Neural crest cell (in vitro differentiated cells): ENCODE measurements at regions not wholly inside any gene's neighbourhood (a gene's known extent, or its start where the extent isn't known, plus 50 kb on each side); places are given as distances from the start of the nearest gene placed in this dataset.

Experiments used
- DNase-seq: peaks from one replicate; pipeline ENCODE4 v3.0.0; 2021; ENCODE audit warnings: low read depth, mixed read lengths, low spot score
- H3K27ac Mint-ChIP-seq: one replicate; pipeline ENCODE4 v1.8.0; 2021; ENCODE audit warnings: mild to moderate bottlenecking, mixed read lengths; ENCODE audit not compliant: unreplicated experiment
- H3K27me3 Mint-ChIP-seq: 2 replicates; pipeline ENCODE4 v1.8.0; 2021; ENCODE audit warnings: low read depth, mild to moderate bottlenecking, mixed read lengths
- H3K36me3 Mint-ChIP-seq: 2 replicates; pipeline ENCODE4 v1.8.0; 2021; ENCODE audit warnings: low read depth, mild to moderate bottlenecking, mixed read lengths
- H3K4me1 Mint-ChIP-seq: 2 replicates; pipeline ENCODE4 v1.8.0; 2021; ENCODE audit warnings: mixed read lengths
- H3K4me3 Mint-ChIP-seq: one replicate; pipeline ENCODE4 v1.8.0; 2021; ENCODE audit warnings: mild to moderate bottlenecking, mixed read lengths
- H3K9me3 Mint-ChIP-seq: 2 replicates; pipeline ENCODE4 v1.8.0; 2021; ENCODE audit warnings: mixed read lengths
- CTCF ChIP-seq: fragments of 200-600 bp; sonication (generic); conservative IDR thresholded peaks from 2 replicates; pipeline ENCODE4 v1.5.0; 2021; ENCODE audit warnings: antibody characterized with exemption, mild to moderate bottlenecking

- Mint-ChIP-seq H3K9me3 (peaks cover 8% of the 10 kb centered on the region), H3K27me3 (no peaks in the 10 kb centered on the region), H3K4me1 (peaks cover 4% of the 10 kb centered on the region), H3K4me3 (no peak overlapping the region), H3K27ac (no peak overlapping the region), H3K36me3 (peaks cover 9% of the 10 kb centered on the region)
- DNase-seq, result no peak
- TF ChIP-seq CTCF, result no peak
These were observed 143.1 kb upstream of the SLC45A1 start for GRCh38 chr1:8174807-8175206.

- Mint-ChIP-seq H3K4me1 (peaks cover 15% of the 10 kb centered on the region), H3K36me3 (no peaks in the 10 kb centered on the region), H3K27ac (no peak overlapping the region), H3K27me3 (no peaks in the 10 kb centered on the region), H3K9me3 (no peaks in the 10 kb centered on the region), H3K4me3 (no peak overlapping the region)
- no peak for DNase-seq
- no peak for TF ChIP-seq CTCF
These were observed 145.8 kb upstream of the ERRFI1 start for GRCh38 chr1:8171751-8172464.

DNA sequence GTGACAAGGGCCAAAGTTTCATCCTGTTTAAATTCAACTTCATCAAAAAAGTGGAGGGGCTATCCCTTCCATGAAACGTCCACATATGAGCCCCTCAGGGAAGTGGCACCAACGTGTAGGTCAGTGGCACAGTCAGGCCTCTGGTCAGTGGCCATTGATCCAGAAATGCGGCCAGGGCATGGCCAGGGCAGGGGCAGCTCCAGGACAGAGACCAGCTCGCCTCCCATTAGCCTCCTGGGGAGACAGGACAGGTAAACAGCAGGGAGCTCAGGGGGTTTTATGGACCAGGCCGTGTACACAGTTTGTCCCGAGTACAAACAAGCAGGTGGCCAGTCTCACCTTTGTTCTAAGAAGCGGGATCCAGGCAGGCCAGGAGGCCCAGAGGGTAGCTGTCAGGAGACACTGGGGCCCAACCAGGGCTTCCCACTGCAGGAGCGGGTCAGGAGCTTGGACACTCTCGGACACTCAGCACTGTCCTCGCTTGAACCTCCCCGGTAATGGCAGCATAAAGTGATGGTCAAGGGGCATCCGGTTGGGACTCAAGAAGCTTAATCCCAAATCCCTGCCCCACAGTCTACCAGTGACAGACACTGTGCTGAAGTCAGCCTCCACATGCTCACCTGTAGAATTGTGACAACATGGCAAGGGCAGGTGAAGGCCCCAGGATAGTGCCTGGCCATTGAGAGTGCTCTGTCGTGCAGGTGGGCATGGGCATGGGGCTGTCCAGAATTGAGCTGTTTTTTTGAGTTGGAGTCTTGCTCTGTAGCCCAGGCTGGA is 144.1 kb upstream of the ERRFI1 start:
- TF ChIP-seq CTCF, result no peak
- Mint-ChIP-seq H3K4me3 (no peak overlapping the region), H3K4me1 (peaks cover 19% of the 10 kb centered on the region)

GRCh38 chr1:8169364-8170058 is 143.4 kb upstream of the ERRFI1 start:
- H3K4me3 Mint-ChIP-seq, result no peak overlapping the region
- H3K27me3 Mint-ChIP-seq, result no peaks in the 10 kb centered on the region
- peak overlapping the region; percentile 95 for H3K27ac Mint-ChIP-seq
- no peaks in the 10 kb centered on the region for H3K36me3 Mint-ChIP-seq
- no peaks in the 10 kb centered on the region for H3K9me3 Mint-ChIP-seq
- peaks cover 19% of the 10 kb centered on the region for H3K4me1 Mint-ChIP-seq
- no peak for DNase-seq
- no peak for TF ChIP-seq CTCF

More for the DNA sequence above, 144.1 kb upstream of the ERRFI1 start:
- no peaks in the 10 kb centered on the region for H3K9me3 Mint-ChIP-seq
- no peaks in the 10 kb centered on the region for H3K36me3 Mint-ChIP-seq
- DNase-seq, result no peak
- H3K27ac Mint-ChIP-seq, result peak overlapping the region; percentile 57
- H3K27me3 Mint-ChIP-seq, result no peaks in the 10 kb centered on the region

- no peak for DNase-seq
- H3K9me3 Mint-ChIP-seq, result no peaks in the 10 kb centered on the region
- TF ChIP-seq CTCF, result no peak
- no peak overlapping the region for H3K4me3 Mint-ChIP-seq
- H3K27ac Mint-ChIP-seq, result peak overlapping the region; percentile 87
- no peaks in the 10 kb centered on the region for H3K27me3 Mint-ChIP-seq
- no peaks in the 10 kb centered on the region for H3K36me3 Mint-ChIP-seq
- H3K4me1 Mint-ChIP-seq, result peaks cover 19% of the 10 kb centered on the region
These were observed 141.8 kb upstream of the ERRFI1 start for GRCh38 chr1:8167936-8168335.
